ENCODE measurements at regions not wholly inside any gene's neighbourhood (a gene's known extent, or its start where the extent isn't known, plus 50 kb on each side); places are given as distances from the start of the nearest gene placed in this dataset.

DNA sequence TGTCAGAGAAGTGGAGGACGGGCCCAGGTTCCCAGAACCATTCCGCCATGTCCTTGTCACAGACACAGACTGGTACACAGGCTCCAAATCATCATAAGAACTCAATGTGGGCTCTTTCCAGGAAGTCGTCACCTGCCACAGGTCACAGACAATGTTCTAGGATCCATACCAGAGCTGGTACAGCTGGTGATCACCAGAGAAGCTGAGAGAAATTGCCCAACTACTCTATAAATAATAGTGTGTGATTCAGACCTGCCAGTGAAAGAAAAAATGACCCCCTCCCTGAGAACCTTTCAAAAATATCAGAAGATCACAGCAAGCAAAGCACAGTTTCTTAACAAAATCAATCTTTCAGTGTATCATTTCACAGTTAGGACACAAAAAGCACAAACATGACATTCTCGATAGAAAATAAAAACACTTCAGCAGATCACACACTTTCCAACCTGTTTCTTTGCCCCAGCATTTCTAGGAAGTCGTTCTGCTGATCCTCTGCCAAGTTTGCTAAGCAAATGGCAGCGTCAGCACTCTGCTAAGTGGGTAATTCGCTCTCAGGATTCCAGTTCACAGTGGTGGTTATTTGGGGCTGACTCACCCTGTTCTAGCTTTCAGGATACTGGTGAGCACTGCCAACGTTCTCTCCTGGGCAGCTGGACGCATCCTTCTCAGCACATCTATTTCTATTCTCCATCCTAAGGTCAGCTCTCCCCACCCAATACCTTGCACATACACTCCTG lies 223.3 kb upstream of the SFSWAP start:
- TF ChIP-seq CTCF (IDR thresholded peaks at IDR 0.05) (no peak), POLR2A (IDR thresholded peaks at IDR 0.05) (no peak)

Data from lower leg skin (tissue), 3 donors.